NB4 (cell line): ENCODE measurements at regions not wholly inside any gene's neighbourhood (a gene's known extent, or its start where the extent isn't known, plus 50 kb on each side); places are given as distances from the start of the nearest gene placed in this dataset.

ENCODE experiments used
- MYC ChIP-seq: IDR thresholded peaks from 2 replicates; pipeline ENCODE4 v1.6.1; 2011; ENCODE audit warnings: low read depth, low read length
- POLR2A ChIP-seq: IDR thresholded peaks from 2 replicates; pipeline ENCODE4 v1.6.1; 2011; ENCODE audit warnings: mild to moderate bottlenecking; ENCODE audit not compliant: insufficient read length; ENCODE audit errors: extremely low read depth
- TF ChIP-seq, protein P1 (sequence below): IDR thresholded peaks from one replicate; pipeline ENCODE4 v1.5.1; 2012; ENCODE audit warnings: low read depth, low read length

DNA sequence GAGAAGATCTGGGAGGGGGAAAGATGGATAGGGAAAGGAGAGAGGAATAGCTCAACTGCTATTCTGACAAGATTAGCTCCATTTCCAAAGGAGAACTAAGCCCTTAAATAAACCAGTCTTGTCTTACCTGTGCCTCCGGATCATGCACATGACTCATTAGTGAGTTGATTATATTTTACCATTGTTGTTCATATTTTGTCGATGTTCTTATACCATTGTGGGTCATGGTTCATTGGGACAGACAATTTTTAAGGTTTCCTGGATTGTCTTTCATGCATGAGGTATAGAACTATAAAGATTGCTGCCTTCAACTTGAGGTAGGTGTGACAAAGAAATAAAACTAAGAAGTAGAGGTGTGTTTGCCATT lies 243.0 kb upstream of the ATP2B1 start:
- TF ChIP-seq POLR2A (no peak), MYC (no peak)
- TF ChIP-seq, protein P1, sequence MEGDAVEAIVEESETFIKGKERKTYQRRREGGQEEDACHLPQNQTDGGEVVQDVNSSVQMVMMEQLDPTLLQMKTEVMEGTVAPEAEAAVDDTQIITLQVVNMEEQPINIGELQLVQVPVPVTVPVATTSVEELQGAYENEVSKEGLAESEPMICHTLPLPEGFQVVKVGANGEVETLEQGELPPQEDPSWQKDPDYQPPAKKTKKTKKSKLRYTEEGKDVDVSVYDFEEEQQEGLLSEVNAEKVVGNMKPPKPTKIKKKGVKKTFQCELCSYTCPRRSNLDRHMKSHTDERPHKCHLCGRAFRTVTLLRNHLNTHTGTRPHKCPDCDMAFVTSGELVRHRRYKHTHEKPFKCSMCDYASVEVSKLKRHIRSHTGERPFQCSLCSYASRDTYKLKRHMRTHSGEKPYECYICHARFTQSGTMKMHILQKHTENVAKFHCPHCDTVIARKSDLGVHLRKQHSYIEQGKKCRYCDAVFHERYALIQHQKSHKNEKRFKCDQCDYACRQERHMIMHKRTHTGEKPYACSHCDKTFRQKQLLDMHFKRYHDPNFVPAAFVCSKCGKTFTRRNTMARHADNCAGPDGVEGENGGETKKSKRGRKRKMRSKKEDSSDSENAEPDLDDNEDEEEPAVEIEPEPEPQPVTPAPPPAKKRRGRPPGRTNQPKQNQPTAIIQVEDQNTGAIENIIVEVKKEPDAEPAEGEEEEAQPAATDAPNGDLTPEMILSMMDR: no peak
